SK-N-SH treated with all-trans-retinoic acid at 6 μM for 48 hours (cell line): ENCODE measurements at regions not wholly inside any gene's neighbourhood (a gene's known extent, or its start where the extent isn't known, plus 50 kb on each side); places are given as distances from the start of the nearest gene placed in this dataset.
"Not testable (repeated sequence)": the region's sequence is repeated elsewhere in the genome, so short reads cannot be mapped to it uniquely, and the experiment has no call there.

Experiments used
- ATAC-seq: fragments of 200-7000 bp; cut with Tn5 transposase; 3 replicates; pipeline ENCODE4 v1.9.1; 2020; ENCODE audit warnings: mild to moderate bottlenecking, moderate library complexity
- ARNTL ChIP-seq: fragments of 450-650 bp; formaldehyde crosslinking; IDR thresholded peaks from 2 replicates; pipeline ENCODE4 v1.5.0; 2020; ENCODE audit warnings: low read depth, mild to moderate bottlenecking, moderate library complexity, borderline replicate concordance
- BACH2 ChIP-seq: fragments of 250-450 bp; sonication (Bioruptor Pico); IDR thresholded peaks from 2 replicates; pipeline ENCODE4 v1.9.0; 2021; ENCODE audit warnings: mild to moderate bottlenecking, borderline replicate concordance
- CREB5 ChIP-seq: fragments of 250-450 bp; sonication (Bioruptor Pico); IDR thresholded peaks from 2 replicates; pipeline ENCODE4 v1.5.1; 2020; ENCODE audit warnings: low read depth, mild to moderate bottlenecking, moderate library complexity
- CSDC2 ChIP-seq: fragments of 250-450 bp; sonication (Bioruptor Pico); IDR thresholded peaks from 2 replicates; pipeline ENCODE4 v1.5.0; 2020; ENCODE audit warnings: mild to moderate bottlenecking, moderate library complexity
- CSRNP3 ChIP-seq: fragments of 250-450 bp; sonication (Bioruptor Pico); IDR thresholded peaks from 2 replicates; pipeline ENCODE4 v1.5.1; 2021; ENCODE audit warnings: mild to moderate bottlenecking, moderate library complexity
- ESRRG ChIP-seq: fragments of 250-450 bp; sonication (Bioruptor Pico); IDR thresholded peaks from 2 replicates; pipeline ENCODE4 v1.6.1; 2021; ENCODE audit warnings: mild to moderate bottlenecking
- GLIS3 ChIP-seq: fragments of 250-450 bp; sonication (Bioruptor Pico); IDR thresholded peaks from 2 replicates; pipeline ENCODE4 v1.5.0; 2020; ENCODE audit warnings: mild to moderate bottlenecking, moderate library complexity
- ISL1 ChIP-seq: fragments of 250-450 bp; sonication (Bioruptor Pico); IDR thresholded peaks from 2 replicates; pipeline ENCODE4 v2.1.2; 2022; ENCODE audit warnings: mild to moderate bottlenecking, moderate library complexity
- OSR1 ChIP-seq: fragments of 250-450 bp; sonication (Bioruptor Pico); IDR thresholded peaks from 2 replicates; pipeline ENCODE4 v1.8.0; 2022; ENCODE audit warnings: moderate library complexity, mild to moderate bottlenecking, inconsistent platforms
- PATZ1 ChIP-seq: fragments of 250-450 bp; sonication (Bioruptor Pico); IDR thresholded peaks from 2 replicates; pipeline ENCODE4 v1.8.0; 2020; ENCODE audit warnings: mild to moderate bottlenecking, moderate library complexity, borderline replicate concordance
- POU6F1 ChIP-seq: fragments of 250-450 bp; sonication (Bioruptor Pico); IDR thresholded peaks from 2 replicates; pipeline ENCODE4 v1.8.0; 2021; ENCODE audit warnings: low read depth, mild to moderate bottlenecking, moderate library complexity, borderline replicate concordance
- PPARA ChIP-seq: fragments of 250-450 bp; sonication (Bioruptor Pico); IDR thresholded peaks from 2 replicates; pipeline ENCODE4 v1.5.0; 2020; ENCODE audit warnings: mild to moderate bottlenecking, borderline replicate concordance
- RARB ChIP-seq: fragments of 250-450 bp; sonication (Bioruptor Pico); IDR thresholded peaks from 2 replicates; pipeline ENCODE4 v1.8.0; 2021; ENCODE audit warnings: mild to moderate bottlenecking, moderate library complexity
- SNAI2 ChIP-seq: fragments of 250-450 bp; sonication (Bioruptor Pico); IDR thresholded peaks from 2 replicates; pipeline ENCODE4 v1.5.0; 2020; ENCODE audit warnings: mild to moderate bottlenecking, moderate library complexity
- TCF4 ChIP-seq: fragments of 250-450 bp; sonication (Bioruptor Pico); IDR thresholded peaks from 2 replicates; pipeline ENCODE4 v1.8.0; 2021; ENCODE audit warnings: mild to moderate bottlenecking, moderate library complexity, borderline replicate concordance
- TOX ChIP-seq: fragments of 250-450 bp; sonication (Bioruptor Pico); IDR thresholded peaks from 2 replicates; pipeline ENCODE4 v1.8.0; 2021; ENCODE audit warnings: mild to moderate bottlenecking, moderate library complexity, borderline replicate concordance
- TSHZ2 ChIP-seq: fragments of 250-450 bp; sonication (Bioruptor Pico); IDR thresholded peaks from 2 replicates; pipeline ENCODE4 v1.5.0; 2020; ENCODE audit warnings: mild to moderate bottlenecking, moderate library complexity
- ZC3H10 ChIP-seq: fragments of 250-450 bp; sonication (Bioruptor Pico); IDR thresholded peaks from 2 replicates; pipeline ENCODE4 v1.5.1; 2021; ENCODE audit warnings: mild to moderate bottlenecking, moderate library complexity
- ZFP3 ChIP-seq: fragments of 250-450 bp; sonication (Bioruptor Pico); IDR thresholded peaks from 2 replicates; pipeline ENCODE4 v1.5.0; 2020; ENCODE audit warnings: mild to moderate bottlenecking, moderate library complexity
- ZFP30 ChIP-seq: fragments of 450-650 bp; formaldehyde crosslinking; IDR thresholded peaks from 2 replicates; pipeline ENCODE4 v1.5.0; 2022; ENCODE audit warnings: mild to moderate bottlenecking, moderate library complexity
- ZNF565 ChIP-seq: fragments of 450-650 bp; formaldehyde crosslinking; conservative IDR thresholded peaks from 2 replicates; pipeline ENCODE4 v1.5.0; 2020; ENCODE audit warnings: low read depth, mild to moderate bottlenecking, moderate library complexity
- ZNF70 ChIP-seq: fragments of 450-650 bp; formaldehyde crosslinking; IDR thresholded peaks from 2 replicates; pipeline ENCODE4 v1.5.0; 2020; ENCODE audit warnings: mild to moderate bottlenecking, moderate library complexity
- ZNF8 ChIP-seq: fragments of 450-650 bp; formaldehyde crosslinking; IDR thresholded peaks from 2 replicates; pipeline ENCODE4 v1.5.0; 2020; ENCODE audit warnings: mild to moderate bottlenecking, moderate library complexity

GRCh38 chr2:190759749-190760213 lies 110.9 kb downstream of the NAB1 start:
- TF ChIP-seq TCF4 (CRISPR knock-in tag): no peak
- no peak for TF ChIP-seq ZNF565 (CRISPR knock-in tag)
- TF ChIP-seq CSRNP3 (CRISPR knock-in tag): no peak
- no peak for TF ChIP-seq RARB (CRISPR knock-in tag)
- TF ChIP-seq BACH2 (CRISPR knock-in tag): no peak
- no peak for TF ChIP-seq POU6F1
- TF ChIP-seq SNAI2 (CRISPR knock-in tag): no peak
- TF ChIP-seq ARNTL (CRISPR knock-in tag): no peak
- TF ChIP-seq ZNF70 (CRISPR knock-in tag): no peak
- no peak for TF ChIP-seq ISL1 (CRISPR knock-in tag)
- no peak for TF ChIP-seq ESRRG (CRISPR knock-in tag)
- TF ChIP-seq PATZ1 (CRISPR knock-in tag): no peak
- no peak for TF ChIP-seq OSR1 (CRISPR knock-in tag)
- no peak for TF ChIP-seq PPARA (CRISPR knock-in tag)
- no peak for TF ChIP-seq TOX
- no peak for TF ChIP-seq CSDC2
- TF ChIP-seq GLIS3 (CRISPR knock-in tag): no peak
- TF ChIP-seq ZFP30 (CRISPR knock-in tag): no peak
- ATAC-seq: peak; percentile 64

GRCh38 chr2:190760353-190761150 lies 111.7 kb downstream of the NAB1 start:
- not testable (repeated sequence) for ATAC-seq

GRCh38 chr2:190761216-190761615 lies 112.3 kb downstream of the NAB1 start:
- ATAC-seq: not testable (repeated sequence)

- no peak for ATAC-seq
- TF ChIP-seq TSHZ2 (CRISPR knock-in tag): no peak
- TF ChIP-seq POU6F1: no peak
- no peak for TF ChIP-seq TOX
- no peak for TF ChIP-seq OSR1 (CRISPR knock-in tag)
- TF ChIP-seq CREB5: no peak
- no peak for TF ChIP-seq BACH2 (CRISPR knock-in tag)
- no peak for TF ChIP-seq ZFP3
- TF ChIP-seq ZFP30 (CRISPR knock-in tag): no peak
- no peak for TF ChIP-seq ZC3H10
- no peak for TF ChIP-seq RARB (CRISPR knock-in tag)
- no peak for TF ChIP-seq TCF4 (CRISPR knock-in tag)
- TF ChIP-seq ZNF8 (CRISPR knock-in tag): no peak
- no peak for TF ChIP-seq SNAI2 (CRISPR knock-in tag)
- no peak for TF ChIP-seq ZNF565 (CRISPR knock-in tag)
- no peak for TF ChIP-seq ISL1 (CRISPR knock-in tag)
- TF ChIP-seq PATZ1 (CRISPR knock-in tag): no peak
- no peak for TF ChIP-seq ESRRG (CRISPR knock-in tag)
These were observed 113.7 kb downstream of the NAB1 start for GRCh38 chr2:190762566-190762965.
